H1 (cell line): ENCODE measurements at regions not wholly inside any gene's neighbourhood (a gene's known extent, or its start where the extent isn't known, plus 50 kb on each side); places are given as distances from the start of the nearest gene placed in this dataset.

Experiments
- CTCF ChIA-PET: fragments of 300-600 bp; sonication (Branson Sonifier 250); formaldehyde crosslinking; loops from one replicate; lab custom pipeline; 2021; ENCODE audit not compliant: partially characterized antibody; lab: Charles Lee
- POLR2A ChIA-PET: fragments of 300-600 bp; sonication (Branson Sonifier 250); formaldehyde crosslinking; loops from one replicate; lab custom pipeline; 2021; ENCODE audit warnings: inconsistent platforms; ENCODE audit not compliant: partially characterized antibody; lab: Charles Lee
- DNase-seq, 2 experiments: peaks; one replicate each; pipeline versions ENCODE4 v3.0.0 to v3.0.0-alpha.2; 2010 to 2022; ENCODE audit warnings: low spot score in 2 of 2, low read depth in 1 of 2, mixed read lengths in 1 of 2
- FAIRE-seq: peaks from 2 replicates; lab custom pipeline; 2011; peaks lifted over from hg19 to GRCh38; lab: Jason Lieb, UNC
- H2AFZ ChIP-seq: 2 replicates; pipeline ENCODE4 v1.8.1; 2012; ENCODE audit warnings: low read length, inconsistent platforms
- H2AK5ac ChIP-seq: 2 replicates; pipeline ENCODE4 v1.6.1; 2013; ENCODE audit warnings: low read depth, low read length
- H2BK120ac ChIP-seq: replicated peaks from 2 replicates; pipeline ENCODE3; 2013; ENCODE audit warnings: low read depth, low read length, inconsistent platforms
- H2BK12ac ChIP-seq: 2 replicates; pipeline ENCODE4 v1.6.1; 2013; ENCODE audit warnings: low read depth, low read length
- H2BK15ac ChIP-seq: 2 replicates; pipeline ENCODE4 v1.6.1; 2013; ENCODE audit warnings: low read length
- H2BK20ac ChIP-seq: 2 replicates; pipeline ENCODE4 v1.6.1; 2013; ENCODE audit warnings: low read length
- H2BK5ac ChIP-seq: 2 replicates; pipeline ENCODE4 v1.6.1; 2013; ENCODE audit warnings: low read depth, low read length
- H3K14ac ChIP-seq: 2 replicates; pipeline ENCODE4 v1.6.1; 2013; ENCODE audit warnings: inconsistent platforms; ENCODE audit not compliant: insufficient read length
- H3K18ac ChIP-seq: 2 replicates; pipeline ENCODE4 v1.6.1; 2013; ENCODE audit warnings: low read length; ENCODE audit errors: extremely low read depth
- H3K23ac ChIP-seq: 2 replicates; pipeline ENCODE4 v1.6.1; 2013; ENCODE audit warnings: inconsistent platforms; ENCODE audit not compliant: insufficient read length
- H3K23me2 ChIP-seq: 2 replicates; pipeline ENCODE4 v1.6.1; 2013; ENCODE audit warnings: low read depth, low read length
- H3K27ac ChIP-seq: 2 replicates; pipeline ENCODE4 v1.6.1; 2011; ENCODE audit warnings: low read depth, low read length, inconsistent platforms
- H3K27me3 ChIP-seq, 4 experiments: replicated peaks in 1 of 4; 1 replicate in 1 of 4; 2 replicates in 3 of 4; pipeline versions ENCODE4 v1.6.1 to v1.8.1; 2011 to 2013; ENCODE audit warnings: low read length in 3 of 4, mild to moderate bottlenecking in 3 of 4, inconsistent platforms in 2 of 4, mixed read lengths in 2 of 4, moderate library complexity in 1 of 4; ENCODE audit not compliant: control insufficient read depth in 3 of 4, insufficient read depth in 3 of 4; ENCODE audit errors: extremely low read depth in 1 of 4
- H3K36me3 ChIP-seq, 4 experiments: 2 replicates each; pipeline versions ENCODE4 v1.6.1 to v1.8.1; 2011 to 2013; ENCODE audit warnings: mild to moderate bottlenecking in 4 of 4, low read length in 3 of 4, moderate library complexity in 2 of 4, control low read depth in 1 of 4, inconsistent platforms in 1 of 4; ENCODE audit not compliant: insufficient read depth in 4 of 4, control insufficient read depth in 2 of 4
- H3K4ac ChIP-seq: replicated peaks from 2 replicates; pipeline ENCODE3; 2013; ENCODE audit warnings: low read length, low read depth, mixed read lengths, inconsistent platforms; ENCODE audit not compliant: insufficient read length
- H3K4me1 ChIP-seq, 4 experiments: replicated peaks in 1 of 4; 1 replicate in 1 of 4; 2 replicates in 3 of 4; pipeline versions ENCODE4 v1.6.1 to v1.8.1; 2011 to 2013; ENCODE audit warnings: low read length in 3 of 4, inconsistent platforms in 2 of 4, mixed read lengths in 1 of 4; ENCODE audit not compliant: insufficient read depth in 4 of 4, control insufficient read depth in 3 of 4
- H3K4me2 ChIP-seq, 2 experiments: 2 replicates each; pipeline versions ENCODE4 v1.6.1 to v1.8.1; 2011 to 2013; ENCODE audit warnings: low read depth in 2 of 2, low read length in 2 of 2, control low read depth in 1 of 2, inconsistent platforms in 1 of 2, mild to moderate bottlenecking in 1 of 2; ENCODE audit not compliant: insufficient read depth in 1 of 2
- H3K4me3 ChIP-seq, 4 experiments: fragments of 200-600, 300-600 bp in 1 of 4; sonication (generic), shearing (Covaris generic), sonication (Bioruptor Twin) in 1 of 4; 2 replicates each; pipeline versions ENCODE4 v1.5.1 to v1.8.1; 2011 to 2016; ENCODE audit warnings: low read length in 4 of 4, low read depth in 3 of 4, control low read depth in 2 of 4, inconsistent platforms in 2 of 4, mild to moderate bottlenecking in 2 of 4, mixed read lengths in 1 of 4, moderate library complexity in 1 of 4; ENCODE audit not compliant: insufficient read depth in 2 of 4; ENCODE audit errors: extremely low read depth in 1 of 4
- H3K56ac ChIP-seq: replicated peaks from 2 replicates; pipeline ENCODE3; 2013; ENCODE audit warnings: low read depth, mild to moderate bottlenecking, mixed read lengths, low read length, inconsistent platforms; ENCODE audit not compliant: insufficient read length
- H3K79me1 ChIP-seq: 2 replicates; pipeline ENCODE4 v1.6.1; 2013; ENCODE audit warnings: low read depth, low read length, control low read depth
- H3K79me2 ChIP-seq, 2 experiments: 2 replicates each; pipeline versions ENCODE4 v1.6.1 to v1.8.1; 2012 to 2013; ENCODE audit warnings: low read length in 2 of 2, mild to moderate bottlenecking in 2 of 2, inconsistent platforms in 1 of 2; ENCODE audit not compliant: insufficient read depth in 2 of 2, control insufficient read depth in 1 of 2
- H3K9ac ChIP-seq, 4 experiments: replicated peaks in 1 of 4; 1 replicate in 1 of 4; 2 replicates in 3 of 4; pipeline versions ENCODE4 v1.6.1 to v1.8.1; 2011 to 2013; ENCODE audit warnings: low read depth in 3 of 4, low read length in 3 of 4, control low read depth in 2 of 4, mild to moderate bottlenecking in 2 of 4, moderate library complexity in 2 of 4, inconsistent platforms in 1 of 4; ENCODE audit errors: extremely low read depth in 1 of 4
- H3K9me3 ChIP-seq, 2 experiments: 2 replicates each; pipeline versions ENCODE4 v1.6.1 to v1.8.1; 2012 to 2013; ENCODE audit warnings: mild to moderate bottlenecking in 2 of 2, moderate library complexity in 2 of 2, control low read depth in 1 of 2, inconsistent platforms in 1 of 2, low read depth in 1 of 2, low read length in 1 of 2, mixed read lengths in 1 of 2; ENCODE audit not compliant: insufficient read depth in 2 of 2
- H4K20me1 ChIP-seq, 2 experiments: replicated peaks in 1 of 2; 2 replicates each; pipeline versions ENCODE3 to v1.8.1; 2011 to 2013; ENCODE audit warnings: inconsistent platforms in 2 of 2, low read length in 2 of 2, mild to moderate bottlenecking in 1 of 2; ENCODE audit not compliant: insufficient read depth in 2 of 2, control insufficient read depth in 1 of 2
- H4K5ac ChIP-seq: 2 replicates; pipeline ENCODE4 v1.6.1; 2013; ENCODE audit warnings: low read length, low read depth, mixed read lengths, inconsistent platforms; ENCODE audit not compliant: insufficient read length
- H4K8ac ChIP-seq: 2 replicates; pipeline ENCODE4 v1.8.0; 2013; ENCODE audit warnings: mild to moderate bottlenecking, moderate library complexity, low read length, inconsistent platforms; ENCODE audit not compliant: insufficient read depth; ENCODE audit errors: extremely low read depth
- H4K91ac ChIP-seq: replicated peaks from 2 replicates; pipeline ENCODE3; 2013; ENCODE audit warnings: low read length, mixed read lengths, inconsistent platforms; ENCODE audit not compliant: insufficient read length
- NANOG ChIP-seq: IDR thresholded peaks from 2 replicates; pipeline ENCODE4 v1.6.1; 2011; ENCODE audit warnings: low read length, low read depth, mild to moderate bottlenecking, inconsistent platforms; ENCODE audit not compliant: insufficient read depth, poor library complexity, severe bottlenecking
- RXRA ChIP-seq: IDR thresholded peaks from 2 replicates; pipeline ENCODE4 v1.6.1; 2011; ENCODE audit warnings: low read depth, mild to moderate bottlenecking, low read length, moderate library complexity; ENCODE audit not compliant: insufficient read depth
- TEAD4 ChIP-seq: IDR thresholded peaks from 2 replicates; pipeline ENCODE4 v1.6.1; 2012; ENCODE audit warnings: low read depth, low read length, inconsistent platforms, mixed read lengths
- WGBS, 2 experiments: shearing (Covaris generic) in 1 of 2; methylation state at CpG; one replicate each; pipeline versions ENCODE4 v1.1.6 to v1.1.7; 2013 to 2015; ENCODE audit warnings: low lambda C conversion rate in 2 of 2, mixed read lengths in 2 of 2, inconsistent platforms in 1 of 2, low coverage in 1 of 2, missing lambda C conversion rate in 1 of 2; ENCODE audit not compliant: insufficient replicate concordance in 2 of 2, insufficient coverage in 1 of 2, insufficient read length in 1 of 2; ENCODE audit errors: extremely low coverage in 1 of 2, missing lambda C conversion rate in 1 of 2; 5-methylcytosine and 5-hydroxymethylcytosine counted together

DNA sequence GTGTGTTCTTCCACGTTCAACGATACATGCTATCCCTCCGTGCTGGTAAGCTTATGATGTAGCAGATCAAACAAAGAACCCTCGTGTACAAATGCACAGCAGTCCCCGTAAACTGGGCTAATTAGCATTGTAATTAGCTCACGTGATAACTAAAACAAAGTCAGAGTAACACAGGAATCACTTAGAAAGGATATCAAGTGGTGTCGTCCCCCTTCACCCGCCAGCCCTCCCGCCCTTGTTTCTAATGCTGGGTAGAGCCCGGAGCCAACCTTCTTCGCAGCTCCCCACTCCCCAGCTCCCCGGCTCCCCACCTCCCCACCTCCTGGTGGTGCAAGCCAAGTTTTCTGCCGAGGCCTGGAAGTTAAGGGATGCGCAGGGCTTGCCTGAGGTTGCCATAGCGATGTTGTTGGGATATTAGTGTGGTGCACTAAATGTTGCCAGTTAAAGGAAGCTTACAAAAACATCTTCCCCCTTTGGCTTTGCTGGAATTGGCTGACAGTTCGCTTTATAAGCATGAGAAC, 357.9 kb upstream of the CCNH start:
- H4K8ac ChIP-seq: no peak overlapping the region
- H3K23ac ChIP-seq: no peak overlapping the region
- no peaks in the 10 kb centered on the region for H3K79me1 ChIP-seq
- no peaks in the 10 kb centered on the region for H4K20me1 ChIP-seq
- no peak overlapping the region for H4K5ac ChIP-seq
- no peak overlapping the region for H4K91ac ChIP-seq
- no peaks in the 10 kb centered on the region for H3K36me3 ChIP-seq
- POLR2A ChIA-PET: no interaction called here
- FAIRE-seq: peak; percentile 13
- H3K4ac ChIP-seq: no peak overlapping the region
- no peaks in the 10 kb centered on the region; a peak in 1 of 7 replicates for H3K27me3 ChIP-seq
- no peak overlapping the region for H3K14ac ChIP-seq
- H2BK12ac ChIP-seq: no peak overlapping the region; the same call in 1 of the 2 replicates
- H3K18ac ChIP-seq: no peak overlapping the region
- H3K9me3 ChIP-seq: no peaks in the 10 kb centered on the region
- 19% methylated on average over 16 of the region's 16 CpGs; no CpG with 5 or more reads in 1 of the 2 experiments for WGBS, 2 experiments
- H2BK120ac ChIP-seq: no peak overlapping the region
- H2AK5ac ChIP-seq: no peak overlapping the region
- H2BK5ac ChIP-seq: no peak overlapping the region
- CTCF ChIA-PET: interaction anchor here (0.5 to 1.9 kb wide), 7 partner anchors 9 to 920 kb away, joined by 3 to 8 read pairs (median 3); no protein-coding TSS in a partner anchor
- H3K56ac ChIP-seq: no peak overlapping the region
- H3K23me2 ChIP-seq: peaks cover 2% of the 10 kb centered on the region; the same call in 1 of the 2 replicates
- no peak overlapping the region for H2BK20ac ChIP-seq
- no peaks in the 10 kb centered on the region for H3K79me2 ChIP-seq
- DNase-seq: peak in 1 of 2 experiments; percentile 63
- H3K9ac ChIP-seq: no peak overlapping the region
- peaks cover 0 to 6% (median 1%) of the 10 kb centered on the region in 4 experiments; a peak in 2 of 7 replicates for H3K4me1 ChIP-seq
- H3K4me2 ChIP-seq: peak overlapping the region; percentile 69 to 71
- no peak overlapping the region for H3K27ac ChIP-seq
- no peak overlapping the region for H2BK15ac ChIP-seq
- H2AFZ ChIP-seq: peak overlapping the region; percentile 87; the same call in 1 of the 2 replicates
- peak overlapping the region in 3 of 4 experiments; percentile 33 to 48 (median 35); a peak in 5 of 8 replicates for H3K4me3 ChIP-seq
- TF ChIP-seq NANOG (no peak), TEAD4 (no peak), RXRA (no peak)
